Mucosa of rectum (tissue), 2 donors: ENCODE measurements at regions not wholly inside any gene's neighbourhood (a gene's known extent, or its start where the extent isn't known, plus 50 kb on each side); places are given as distances from the start of the nearest gene placed in this dataset.

Experiments used
- H3K27ac ChIP-seq, 2 donors: one replicate each; pipeline ENCODE4 v1.7.0; 2013; ENCODE audit warnings: inconsistent platforms in 2 of 2, low read depth in 2 of 2, low read length in 2 of 2
- H3K27me3 ChIP-seq, 2 donors: one replicate each; pipeline ENCODE4 v1.7.0; 2013; ENCODE audit warnings: low read length in 2 of 2; ENCODE audit not compliant: control insufficient read depth in 2 of 2, insufficient read depth in 2 of 2
- H3K36me3 ChIP-seq, 2 donors: one replicate each; pipeline ENCODE4 v1.7.0; 2013; ENCODE audit warnings: low read length in 2 of 2; ENCODE audit not compliant: control insufficient read depth in 2 of 2, insufficient read depth in 2 of 2
- H3K4me1 ChIP-seq, 2 donors: one replicate each; pipeline ENCODE4 v1.7.0; 2013; ENCODE audit warnings: low read length in 2 of 2, mild to moderate bottlenecking in 1 of 2; ENCODE audit not compliant: control insufficient read depth in 2 of 2, insufficient read depth in 2 of 2
- H3K4me3 ChIP-seq, 2 donors: one replicate each; pipeline ENCODE4 v1.7.0; 2013; ENCODE audit warnings: low read length in 2 of 2
- H3K9ac ChIP-seq, 2 donors: one replicate each; pipeline ENCODE4 v1.7.0; 2013; ENCODE audit warnings: low read length in 2 of 2, low read depth in 1 of 2, mild to moderate bottlenecking in 1 of 2
- H3K9me3 ChIP-seq, 2 donors: one replicate each; pipeline ENCODE4 v1.7.0; 2013; ENCODE audit warnings: low read length in 2 of 2; ENCODE audit not compliant: control insufficient read depth in 2 of 2
- donor health status: healthy.
- donor health status: Normal muscosa, but diverticular disease.

- H3K27me3 ChIP-seq, result no peaks in the 10 kb centered on the region
- H3K9ac ChIP-seq, result no peak overlapping the region
- no peaks in the 10 kb centered on the region for H3K36me3 ChIP-seq
- no peak overlapping the region for H3K4me3 ChIP-seq
- no peak overlapping the region for H3K27ac ChIP-seq
- H3K9me3 ChIP-seq, result no peaks in the 10 kb centered on the region
- peaks cover 0 to 10% of the 10 kb centered on the region in 2 donors for H3K4me1 ChIP-seq
These were observed 137.7 kb upstream of the SYT1 start for GRCh38 chr12:78726854-78727253.

DNA sequence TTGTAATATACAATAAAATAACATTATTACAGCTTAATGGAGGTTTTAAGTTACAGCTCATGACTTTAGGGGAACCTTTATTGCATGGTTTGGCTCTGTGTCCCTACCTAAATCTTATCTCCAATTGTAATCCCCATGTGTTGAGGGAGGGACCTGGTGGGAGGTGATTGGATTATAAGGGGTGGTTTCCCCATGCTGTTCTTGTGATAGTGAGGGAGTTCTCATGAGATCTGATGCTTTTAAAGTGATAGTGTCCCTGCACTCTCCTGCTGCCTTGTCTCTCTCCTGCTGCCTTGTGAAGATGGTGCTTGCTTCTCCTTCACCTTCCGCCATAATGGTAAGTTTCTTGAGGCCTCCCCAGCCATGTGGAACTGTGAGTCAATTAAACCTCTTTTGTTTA, 132.1 kb upstream of the SYT1 start:
- no peak overlapping the region for H3K9ac ChIP-seq
- no peaks in the 10 kb centered on the region for H3K36me3 ChIP-seq
- no peaks in the 10 kb centered on the region for H3K4me1 ChIP-seq
- no peaks in the 10 kb centered on the region for H3K27me3 ChIP-seq
- no peak overlapping the region for H3K4me3 ChIP-seq
- H3K9me3 ChIP-seq, result no peaks in the 10 kb centered on the region
- no peak overlapping the region for H3K27ac ChIP-seq

DNA sequence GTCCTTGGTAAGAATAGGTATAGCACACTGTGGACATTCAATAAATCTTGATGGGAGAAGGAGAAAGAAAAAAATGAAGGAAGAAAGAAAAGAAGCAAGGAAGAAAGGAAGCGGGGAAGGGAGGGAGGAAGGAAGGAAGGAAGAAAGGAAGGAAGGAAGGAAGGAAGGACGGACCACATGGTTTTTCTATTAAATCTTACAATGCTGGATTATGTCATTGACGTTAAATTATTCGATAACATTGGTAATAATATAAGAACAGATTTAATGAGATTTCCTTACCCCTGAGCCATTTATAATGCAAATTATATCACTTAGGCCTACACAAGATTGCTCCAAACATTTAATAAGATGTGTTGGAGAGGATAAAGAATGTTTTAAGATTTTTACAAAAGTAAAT, 124.9 kb upstream of the SYT1 start:
- Histone ChIP-seq H3K4me3 (no peak overlapping the region), H3K27ac (no peak overlapping the region), H3K36me3 (no peaks in the 10 kb centered on the region), H3K9me3 (no peaks in the 10 kb centered on the region), H3K9ac (no peak overlapping the region), H3K27me3 (no peaks in the 10 kb centered on the region), H3K4me1 (no peaks in the 10 kb centered on the region)

DNA sequence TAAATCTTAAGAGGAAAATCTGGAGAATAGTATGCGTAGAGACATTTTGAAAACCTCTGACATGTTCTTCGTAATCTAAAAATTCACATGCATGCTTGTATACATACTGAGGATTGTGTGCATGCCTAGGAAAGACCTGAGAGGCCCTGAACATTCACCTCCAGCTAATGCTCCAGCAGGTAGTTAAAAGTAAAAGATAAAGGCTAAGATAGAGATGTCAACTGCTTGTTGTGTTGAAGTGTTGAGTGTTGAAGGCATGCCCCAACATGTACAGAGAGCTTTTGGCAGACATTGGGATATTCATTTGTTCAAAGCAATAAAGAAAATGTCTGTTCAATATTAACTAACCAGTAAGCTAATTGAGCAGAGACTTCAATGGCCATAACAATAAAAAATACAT, 118.6 kb upstream of the SYT1 start:
- Histone ChIP-seq H3K36me3 (no peaks in the 10 kb centered on the region), H3K4me1 (no peaks in the 10 kb centered on the region), H3K27ac (no peak overlapping the region), H3K27me3 (no peaks in the 10 kb centered on the region), H3K9ac (no peak overlapping the region), H3K4me3 (no peak overlapping the region), H3K9me3 (peaks cover 0 to 3% of the 10 kb centered on the region in 2 donors)

DNA sequence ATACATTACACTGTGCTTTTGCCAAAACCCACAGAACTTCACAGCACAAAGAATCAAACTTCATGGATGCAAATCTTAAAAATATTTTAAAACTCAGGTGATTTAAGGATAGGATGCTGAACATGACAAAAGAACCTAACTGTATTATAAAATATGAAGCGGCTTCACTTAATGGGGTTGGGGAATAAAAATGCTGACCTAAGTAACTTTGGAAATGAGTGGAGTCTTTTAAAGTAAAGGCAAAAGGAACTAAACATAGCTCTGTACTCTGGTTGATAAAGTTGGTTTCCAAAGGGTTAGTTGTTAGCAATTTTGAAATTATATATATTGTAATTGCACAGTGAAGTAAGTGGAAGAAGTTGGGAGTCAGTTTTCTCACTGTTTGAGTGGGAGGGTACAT, 111.5 kb upstream of the SYT1 start:
- H3K27ac ChIP-seq, result no peak overlapping the region
- no peak overlapping the region for H3K9ac ChIP-seq
- no peak overlapping the region for H3K4me3 ChIP-seq
- no peaks in the 10 kb centered on the region for H3K27me3 ChIP-seq
- no peaks in the 10 kb centered on the region for H3K9me3 ChIP-seq
- no peaks in the 10 kb centered on the region for H3K36me3 ChIP-seq
- H3K4me1 ChIP-seq, result no peaks in the 10 kb centered on the region

GRCh38 chr12:78756936-78757335, 107.6 kb upstream of the SYT1 start:
- H3K9me3 ChIP-seq, result no peaks in the 10 kb centered on the region
- no peak overlapping the region for H3K4me3 ChIP-seq
- H3K9ac ChIP-seq, result no peak overlapping the region
- no peaks in the 10 kb centered on the region for H3K27me3 ChIP-seq
- H3K27ac ChIP-seq, result no peak overlapping the region
- no peaks in the 10 kb centered on the region for H3K4me1 ChIP-seq
- no peaks in the 10 kb centered on the region for H3K36me3 ChIP-seq

GRCh38 chr12:78759367-78759766, 105.2 kb upstream of the SYT1 start:
- no peaks in the 10 kb centered on the region for H3K27me3 ChIP-seq

DNA sequence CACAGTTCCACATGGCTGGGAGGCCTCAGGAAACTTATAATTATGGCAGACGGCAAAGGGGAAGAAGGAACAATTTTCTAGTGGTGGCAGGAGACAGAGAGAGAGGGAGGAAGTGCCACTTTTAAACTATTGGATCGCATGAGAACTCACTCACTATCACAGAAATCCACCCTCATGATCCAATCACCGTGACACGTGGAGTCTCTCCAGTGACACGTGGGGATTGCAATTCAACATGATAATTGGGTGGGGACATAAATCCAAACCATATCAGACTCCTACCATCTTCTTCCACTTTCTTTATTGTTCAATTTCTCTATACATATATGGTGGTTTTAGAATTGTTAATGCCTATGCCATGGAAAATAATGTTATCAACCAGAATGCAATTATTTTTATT, 103.7 kb upstream of the SYT1 start:
- H3K27ac ChIP-seq, result no peak overlapping the region
- no peaks in the 10 kb centered on the region for H3K27me3 ChIP-seq
- no peaks in the 10 kb centered on the region for H3K36me3 ChIP-seq
- H3K9ac ChIP-seq, result no peak overlapping the region
- H3K4me3 ChIP-seq, result no peak overlapping the region
- H3K4me1 ChIP-seq, result no peaks in the 10 kb centered on the region
- H3K9me3 ChIP-seq, result no peaks in the 10 kb centered on the region

More at GRCh38 chr12:78759367-78759766, 105.2 kb upstream of the SYT1 start:
- Histone ChIP-seq H3K9ac (no peak overlapping the region), H3K4me3 (no peak overlapping the region), H3K27ac (no peak overlapping the region), H3K36me3 (no peaks in the 10 kb centered on the region), H3K9me3 (no peaks in the 10 kb centered on the region), H3K4me1 (no peaks in the 10 kb centered on the region)

DNA sequence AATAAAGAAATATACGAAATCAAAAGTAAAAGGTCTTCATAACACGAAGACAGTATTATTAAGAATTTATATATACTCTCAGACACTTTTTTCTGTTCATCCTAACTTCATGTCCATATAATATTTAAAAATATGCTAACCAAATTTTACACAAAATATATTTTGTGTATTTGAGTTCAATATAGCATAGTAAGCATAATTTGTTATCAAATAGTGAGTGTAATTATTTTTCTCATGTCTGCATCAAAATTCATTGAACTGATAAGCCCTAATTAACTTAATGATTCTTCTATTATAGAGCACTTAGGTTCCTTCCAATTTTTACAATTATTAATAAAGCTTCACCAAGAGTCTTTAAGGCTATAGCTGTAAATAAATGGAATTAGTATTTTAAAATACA, 99.7 kb upstream of the SYT1 start:
- no peaks in the 10 kb centered on the region for H3K27me3 ChIP-seq
- H3K4me1 ChIP-seq, result no peaks in the 10 kb centered on the region

GRCh38 chr12:78767264-78767981, 97.2 kb upstream of the SYT1 start:
- H3K9me3 ChIP-seq, result no peaks in the 10 kb centered on the region
- no peaks in the 10 kb centered on the region for H3K27me3 ChIP-seq
- no peak overlapping the region for H3K27ac ChIP-seq
- H3K4me1 ChIP-seq, result no peaks in the 10 kb centered on the region
- no peak overlapping the region for H3K9ac ChIP-seq
- no peaks in the 10 kb centered on the region for H3K36me3 ChIP-seq
- H3K4me3 ChIP-seq, result no peak overlapping the region

More for the DNA sequence above, 99.7 kb upstream of the SYT1 start:
- Histone ChIP-seq H3K9me3 (no peaks in the 10 kb centered on the region), H3K4me3 (no peak overlapping the region), H3K9ac (no peak overlapping the region), H3K36me3 (no peaks in the 10 kb centered on the region), H3K27ac (no peak overlapping the region)

- no peaks in the 10 kb centered on the region for H3K4me1 ChIP-seq
- H3K27me3 ChIP-seq, result no peaks in the 10 kb centered on the region
- no peak overlapping the region for H3K9ac ChIP-seq
- no peaks in the 10 kb centered on the region for H3K36me3 ChIP-seq
- H3K4me3 ChIP-seq, result no peak overlapping the region
- no peaks in the 10 kb centered on the region for H3K9me3 ChIP-seq
- H3K27ac ChIP-seq, result no peak overlapping the region
These were observed 86.2 kb upstream of the SYT1 start for GRCh38 chr12:78778339-78778738.
